DND-41 (cell line): ENCODE measurements at regions not wholly inside any gene's neighbourhood (a gene's known extent, or its start where the extent isn't known, plus 50 kb on each side); places are given as distances from the start of the nearest gene placed in this dataset.

Experiments
- ATAC-seq: fragments of 200-7000 bp; cut with Tn5 transposase; 3 replicates; pipeline ENCODE4 v1.9.1; 2021; ENCODE audit warnings: low read depth; ENCODE audit not compliant: insufficient read depth
- DNase-seq: peaks from one replicate; pipeline ENCODE4 v3.0.0-alpha.2; 2020
- H2AFZ ChIP-seq: 2 replicates; pipeline ENCODE4 v1.6.0; 2012; ENCODE audit warnings: low read depth, low read length
- H3K27ac ChIP-seq: 2 replicates; pipeline ENCODE4 v1.5.1; 2012; ENCODE audit warnings: low read length, inconsistent platforms
- H3K27me3 ChIP-seq: fragments of 200-600 bp; sonication (generic); 2 replicates; pipeline ENCODE4 v1.6.0; 2012; ENCODE audit warnings: low read length, mild to moderate bottlenecking, inconsistent platforms; ENCODE audit not compliant: insufficient read depth, poor library complexity
- H3K36me3 ChIP-seq: 2 replicates; pipeline ENCODE4 v1.5.1; 2012; ENCODE audit warnings: low read length, inconsistent platforms; ENCODE audit not compliant: insufficient read depth
- H3K4me1 ChIP-seq: 2 replicates; pipeline ENCODE4 v1.5.1; 2012; ENCODE audit warnings: mild to moderate bottlenecking, low read length; ENCODE audit not compliant: insufficient read depth
- H3K4me2 ChIP-seq: 2 replicates; pipeline ENCODE4 v1.6.0; 2012; ENCODE audit warnings: mild to moderate bottlenecking, moderate library complexity, low read length, inconsistent platforms; ENCODE audit not compliant: insufficient read depth
- H3K4me3 ChIP-seq, 2 experiments: fragments of 200-600 bp in 1 of 2; shearing (Covaris generic) in 1 of 2; 2 replicates each; pipeline ENCODE4 v1.5.1; 2012 to 2016; ENCODE audit warnings: inconsistent platforms in 2 of 2, low read length in 2 of 2, mild to moderate bottlenecking in 2 of 2, low read depth in 1 of 2, moderate library complexity in 1 of 2
- H3K79me2 ChIP-seq: 2 replicates; pipeline ENCODE4 v1.6.0; 2012; ENCODE audit warnings: low read length, inconsistent platforms; ENCODE audit not compliant: insufficient read depth
- H3K9ac ChIP-seq: 2 replicates; pipeline ENCODE4 v1.6.0; 2012; ENCODE audit warnings: low read depth, mild to moderate bottlenecking, inconsistent platforms, low read length, moderate library complexity
- H3K9me3 ChIP-seq: 2 replicates; pipeline ENCODE4 v1.5.1; 2012; ENCODE audit warnings: low read length, moderate library complexity, mild to moderate bottlenecking, inconsistent platforms; ENCODE audit not compliant: insufficient read depth, severe bottlenecking
- H4K20me1 ChIP-seq: 2 replicates; pipeline ENCODE4 v1.6.0; 2012; ENCODE audit warnings: low read length; ENCODE audit not compliant: insufficient read depth
- EZH2 ChIP-seq: IDR thresholded peaks from 3 replicates; pipeline ENCODE4 v1.6.1; 2012; ENCODE audit warnings: borderline replicate concordance, low read depth, mild to moderate bottlenecking, moderate library complexity, low read length, inconsistent platforms; ENCODE audit not compliant: severe bottlenecking
- TF ChIP-seq, protein P1 (sequence below): IDR thresholded peaks from 2 replicates; pipeline ENCODE4 v1.5.1; 2012; ENCODE audit warnings: borderline replicate concordance, low read length, moderate library complexity, mild to moderate bottlenecking; ENCODE audit not compliant: poor library complexity, severe bottlenecking; ENCODE audit errors: extremely low read depth

- H3K36me3 ChIP-seq: no peaks in the 10 kb centered on the region
- no peak for TF ChIP-seq EZH2
- TF ChIP-seq, protein P1, sequence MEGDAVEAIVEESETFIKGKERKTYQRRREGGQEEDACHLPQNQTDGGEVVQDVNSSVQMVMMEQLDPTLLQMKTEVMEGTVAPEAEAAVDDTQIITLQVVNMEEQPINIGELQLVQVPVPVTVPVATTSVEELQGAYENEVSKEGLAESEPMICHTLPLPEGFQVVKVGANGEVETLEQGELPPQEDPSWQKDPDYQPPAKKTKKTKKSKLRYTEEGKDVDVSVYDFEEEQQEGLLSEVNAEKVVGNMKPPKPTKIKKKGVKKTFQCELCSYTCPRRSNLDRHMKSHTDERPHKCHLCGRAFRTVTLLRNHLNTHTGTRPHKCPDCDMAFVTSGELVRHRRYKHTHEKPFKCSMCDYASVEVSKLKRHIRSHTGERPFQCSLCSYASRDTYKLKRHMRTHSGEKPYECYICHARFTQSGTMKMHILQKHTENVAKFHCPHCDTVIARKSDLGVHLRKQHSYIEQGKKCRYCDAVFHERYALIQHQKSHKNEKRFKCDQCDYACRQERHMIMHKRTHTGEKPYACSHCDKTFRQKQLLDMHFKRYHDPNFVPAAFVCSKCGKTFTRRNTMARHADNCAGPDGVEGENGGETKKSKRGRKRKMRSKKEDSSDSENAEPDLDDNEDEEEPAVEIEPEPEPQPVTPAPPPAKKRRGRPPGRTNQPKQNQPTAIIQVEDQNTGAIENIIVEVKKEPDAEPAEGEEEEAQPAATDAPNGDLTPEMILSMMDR: no peak
- H3K9me3 ChIP-seq: no peaks in the 10 kb centered on the region
- H3K79me2 ChIP-seq: no peaks in the 10 kb centered on the region
- H4K20me1 ChIP-seq: no peaks in the 10 kb centered on the region
- no peak overlapping the region for H3K4me3 ChIP-seq
- H3K4me2 ChIP-seq: no peak overlapping the region
- no peak overlapping the region for H3K27ac ChIP-seq
- H2AFZ ChIP-seq: no peak overlapping the region
- H3K27me3 ChIP-seq: no peaks in the 10 kb centered on the region
- no peaks in the 10 kb centered on the region for H3K4me1 ChIP-seq
- no peak for DNase-seq
- H3K9ac ChIP-seq: no peak overlapping the region
- ATAC-seq: no peak
Measured at GRCh38 chr22:22763512-22763911, 119.1 kb downstream of the GGTLC2 start.

GRCh38 chr22:22764085-22764484 lies 119.7 kb downstream of the GGTLC2 start:
- ATAC-seq (no peak), DNase-seq (no peak)
- Histone ChIP-seq H3K27ac (no peak overlapping the region), H3K27me3 (no peaks in the 10 kb centered on the region), H3K9ac (no peak overlapping the region), H2AFZ (no peak overlapping the region), H3K36me3 (no peaks in the 10 kb centered on the region), H3K4me2 (no peak overlapping the region), H4K20me1 (no peaks in the 10 kb centered on the region), H3K4me1 (no peaks in the 10 kb centered on the region), H3K4me3 (no peak overlapping the region), H3K79me2 (no peaks in the 10 kb centered on the region), H3K9me3 (no peaks in the 10 kb centered on the region)
- TF ChIP-seq EZH2: no peak
- TF ChIP-seq, protein P1: no peak

DNA sequence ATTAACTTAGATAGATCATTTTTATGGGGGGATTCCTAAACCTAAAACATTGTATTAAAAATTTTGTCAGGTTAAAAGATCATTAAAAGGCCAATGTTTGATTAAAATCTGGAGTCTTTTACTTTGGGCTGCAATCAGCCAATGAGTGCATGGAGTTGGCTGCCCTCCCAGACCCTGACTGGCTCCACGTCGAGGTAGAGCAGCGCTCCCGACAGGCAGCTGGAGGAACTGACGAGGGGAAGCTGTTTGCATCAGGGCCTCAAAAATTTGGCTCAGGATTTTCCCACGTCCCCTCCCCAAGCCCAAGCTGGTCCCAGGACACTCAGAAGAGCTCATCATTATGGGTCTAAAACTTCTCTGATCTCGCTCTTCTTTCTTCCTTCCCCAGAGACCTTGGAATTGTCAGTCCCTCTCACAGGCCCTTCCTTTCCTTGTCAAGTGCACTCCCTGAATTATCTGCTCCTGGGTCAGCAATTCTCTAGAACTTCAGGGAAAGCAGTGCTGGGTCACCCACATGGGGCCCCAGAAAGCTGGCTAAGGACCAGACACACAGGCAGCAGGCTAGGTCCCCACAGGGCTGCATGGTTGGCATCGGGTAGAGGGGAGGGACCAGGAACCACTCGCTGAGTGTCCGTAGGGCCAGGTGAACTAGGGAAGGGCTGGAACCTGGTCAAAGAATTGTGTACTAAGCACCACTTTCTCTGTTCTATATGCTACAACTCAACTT lies 119.6 kb upstream of the IGLL5 start:
- Histone ChIP-seq H3K27ac (no peak overlapping the region), H4K20me1 (no peaks in the 10 kb centered on the region), H3K79me2 (no peaks in the 10 kb centered on the region), H3K36me3 (no peaks in the 10 kb centered on the region), H3K9ac (no peak overlapping the region), H2AFZ (no peak overlapping the region), H3K27me3 (no peaks in the 10 kb centered on the region), H3K4me3 (no peak overlapping the region), H3K4me2 (no peak overlapping the region), H3K4me1 (no peaks in the 10 kb centered on the region), H3K9me3 (no peaks in the 10 kb centered on the region)
- DNase-seq (no peak), ATAC-seq (no peak)
- no peak for TF ChIP-seq EZH2
- TF ChIP-seq, protein P1: peak; percentile 30
